HL-60 (cell line): ENCODE measurements at regions not wholly inside any gene's neighbourhood (a gene's known extent, or its start where the extent isn't known, plus 50 kb on each side); places are given as distances from the start of the nearest gene placed in this dataset.

Experiments used
- DNase-seq, 2 experiments: peaks; one replicate each; pipeline ENCODE4 v3.0.0-alpha.2; 2010 to 2020; ENCODE audit warnings: low read depth in 1 of 2, low spot score in 1 of 2
- H3K27ac ChIP-seq: fragments of 250-450 bp; sonication (Bioruptor Pico); replicated peaks from 2 replicates; pipeline ENCODE4 v1.5.1; 2020; ENCODE audit warnings: mild to moderate bottlenecking, moderate library complexity
- H3K27me3 ChIP-seq: fragments of 250-450 bp; sonication (Bioruptor Pico); 2 replicates; pipeline ENCODE4 v1.5.1; 2021; ENCODE audit warnings: mild to moderate bottlenecking, moderate library complexity; ENCODE audit not compliant: insufficient read depth, poor library complexity, severe bottlenecking
- H3K4me3 ChIP-seq: replicated peaks from 2 replicates; pipeline ENCODE4 v1.5.1; 2011; ENCODE audit warnings: mild to moderate bottlenecking, control low read depth, low read length; ENCODE audit not compliant: insufficient read depth
- GABPA ChIP-seq: IDR thresholded peaks from 2 replicates; pipeline ENCODE4 v1.6.1; 2012; ENCODE audit warnings: low read depth
- POLR2AphosphoS5 ChIP-seq: IDR thresholded peaks from 2 replicates; pipeline ENCODE4 v1.6.1; 2012; ENCODE audit warnings: low read depth
- REST ChIP-seq: IDR thresholded peaks from 2 replicates; pipeline ENCODE4 v1.6.1; 2012; ENCODE audit warnings: low read depth; ENCODE audit not compliant: insufficient replicate concordance
- SPI1 ChIP-seq: IDR thresholded peaks from 2 replicates; pipeline ENCODE4 v1.6.1; 2012; ENCODE audit warnings: low read depth, mild to moderate bottlenecking, borderline replicate concordance
- TF ChIP-seq, protein P1 (sequence below): IDR thresholded peaks from one replicate; pipeline ENCODE4 v1.5.1; 2011; ENCODE audit warnings: low read length, control low read depth, inconsistent platforms; ENCODE audit not compliant: insufficient read depth

GRCh38 chr7:45998506-45998905, 77.4 kb upstream of the IGFBP3 start:
- no peak for DNase-seq
- no peak overlapping the region for H3K4me3 ChIP-seq
- H3K27me3 ChIP-seq, result no peaks in the 10 kb centered on the region
- no peak overlapping the region for H3K27ac ChIP-seq
- no peak for TF ChIP-seq GABPA
- TF ChIP-seq, protein P1, sequence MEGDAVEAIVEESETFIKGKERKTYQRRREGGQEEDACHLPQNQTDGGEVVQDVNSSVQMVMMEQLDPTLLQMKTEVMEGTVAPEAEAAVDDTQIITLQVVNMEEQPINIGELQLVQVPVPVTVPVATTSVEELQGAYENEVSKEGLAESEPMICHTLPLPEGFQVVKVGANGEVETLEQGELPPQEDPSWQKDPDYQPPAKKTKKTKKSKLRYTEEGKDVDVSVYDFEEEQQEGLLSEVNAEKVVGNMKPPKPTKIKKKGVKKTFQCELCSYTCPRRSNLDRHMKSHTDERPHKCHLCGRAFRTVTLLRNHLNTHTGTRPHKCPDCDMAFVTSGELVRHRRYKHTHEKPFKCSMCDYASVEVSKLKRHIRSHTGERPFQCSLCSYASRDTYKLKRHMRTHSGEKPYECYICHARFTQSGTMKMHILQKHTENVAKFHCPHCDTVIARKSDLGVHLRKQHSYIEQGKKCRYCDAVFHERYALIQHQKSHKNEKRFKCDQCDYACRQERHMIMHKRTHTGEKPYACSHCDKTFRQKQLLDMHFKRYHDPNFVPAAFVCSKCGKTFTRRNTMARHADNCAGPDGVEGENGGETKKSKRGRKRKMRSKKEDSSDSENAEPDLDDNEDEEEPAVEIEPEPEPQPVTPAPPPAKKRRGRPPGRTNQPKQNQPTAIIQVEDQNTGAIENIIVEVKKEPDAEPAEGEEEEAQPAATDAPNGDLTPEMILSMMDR, result no peak
- no peak for TF ChIP-seq SPI1
- no peak for TF ChIP-seq POLR2AphosphoS5
- no peak for TF ChIP-seq REST

- DNase-seq, result no peak
- no peaks in the 10 kb centered on the region for H3K27me3 ChIP-seq
- H3K4me3 ChIP-seq, result no peak overlapping the region
- no peak overlapping the region for H3K27ac ChIP-seq
- TF ChIP-seq, protein P1, result no peak
These were observed 72.5 kb upstream of the IGFBP3 start for GRCh38 chr7:45993621-45994020.

DNA sequence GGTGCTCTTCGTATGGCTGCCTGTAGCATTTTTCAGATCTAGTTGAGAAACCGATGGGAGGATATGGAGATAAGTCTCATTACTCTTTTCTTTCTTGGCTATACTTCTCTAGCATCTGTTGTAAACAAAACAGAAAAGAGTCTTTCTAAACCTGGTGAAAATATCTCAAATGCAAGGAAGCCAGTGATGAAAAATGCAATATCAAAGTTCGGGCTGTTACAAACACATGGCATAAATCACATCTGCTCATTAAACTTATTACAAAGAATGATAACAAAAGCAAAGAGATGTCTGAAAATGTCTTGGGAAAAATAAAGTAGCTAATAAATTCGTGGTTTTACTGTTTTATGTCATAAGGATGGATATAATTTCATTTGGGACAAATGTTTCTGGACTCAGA, 71.8 kb upstream of the IGFBP3 start:
- Histone ChIP-seq H3K27me3 (no peaks in the 10 kb centered on the region), H3K4me3 (no peak overlapping the region), H3K27ac (no peak overlapping the region)
- no peak for TF ChIP-seq REST
- DNase-seq, result no peak

GRCh38 chr7:45990276-45990675, 69.2 kb upstream of the IGFBP3 start:
- no peak for DNase-seq
- no peak overlapping the region for H3K27ac ChIP-seq
- TF ChIP-seq REST, result no peak

More at GRCh38 chr7:45990276-45990675, 69.2 kb upstream of the IGFBP3 start:
- no peak overlapping the region for H3K4me3 ChIP-seq
- no peaks in the 10 kb centered on the region for H3K27me3 ChIP-seq
